ENCODE measurements at regions not wholly inside any gene's neighbourhood (a gene's known extent, or its start where the extent isn't known, plus 50 kb on each side); places are given as distances from the start of the nearest gene placed in this dataset.

DNA sequence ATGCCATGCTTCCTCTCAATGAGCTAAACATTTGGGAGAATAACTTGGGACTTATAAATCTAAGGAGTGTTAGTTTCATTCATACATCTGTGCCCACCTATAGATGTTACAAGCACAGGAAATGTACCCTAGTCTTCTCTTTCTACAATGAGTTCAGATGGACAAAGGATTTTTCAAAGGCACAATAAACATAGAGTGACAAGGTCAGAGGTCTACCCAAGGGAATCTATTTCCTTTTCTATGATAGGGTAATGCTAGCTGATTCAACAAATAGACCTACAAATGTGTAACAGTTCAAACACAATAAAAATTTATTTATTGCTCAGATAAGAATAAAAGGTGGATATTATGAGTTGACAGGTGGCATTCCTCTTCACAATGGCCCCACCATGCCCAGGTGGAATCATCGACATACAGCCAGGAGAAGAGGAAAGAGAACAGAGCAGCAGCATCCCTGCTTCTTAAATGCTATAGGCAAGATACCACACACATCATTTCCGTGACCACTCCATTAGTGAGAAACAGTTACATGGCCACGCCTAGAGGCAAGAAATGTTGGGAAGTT is 421.8 kb downstream of the HNRNPD start:
- no peak for ATAC-seq (ENCODE audit: low read depth)
- POLR2A ChIA-PET = no interaction called here

DNA sequence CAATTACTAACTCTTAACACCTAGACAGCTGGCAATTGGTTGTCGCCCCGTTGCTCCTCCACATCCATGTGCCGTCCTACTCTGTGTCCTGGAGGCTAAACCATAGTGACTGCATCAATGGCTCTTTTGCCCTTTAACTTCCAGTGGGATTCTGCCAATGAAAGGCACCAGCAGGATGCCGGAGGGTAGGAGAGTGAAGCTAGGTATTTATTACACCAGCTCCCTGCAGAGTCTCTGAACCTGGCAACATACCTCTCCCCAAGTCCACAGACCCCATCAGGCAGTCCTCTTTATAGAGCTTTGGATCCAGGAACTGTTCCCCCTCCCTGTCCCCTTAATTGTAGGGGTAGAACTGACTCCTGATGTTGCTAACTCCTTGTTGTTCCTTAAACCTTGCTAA is 426.8 kb downstream of the HNRNPD start:
- intact Hi-C loops (cut with micrococcal nuclease) = no loop called here
- TF ChIP-seq, protein P1, sequence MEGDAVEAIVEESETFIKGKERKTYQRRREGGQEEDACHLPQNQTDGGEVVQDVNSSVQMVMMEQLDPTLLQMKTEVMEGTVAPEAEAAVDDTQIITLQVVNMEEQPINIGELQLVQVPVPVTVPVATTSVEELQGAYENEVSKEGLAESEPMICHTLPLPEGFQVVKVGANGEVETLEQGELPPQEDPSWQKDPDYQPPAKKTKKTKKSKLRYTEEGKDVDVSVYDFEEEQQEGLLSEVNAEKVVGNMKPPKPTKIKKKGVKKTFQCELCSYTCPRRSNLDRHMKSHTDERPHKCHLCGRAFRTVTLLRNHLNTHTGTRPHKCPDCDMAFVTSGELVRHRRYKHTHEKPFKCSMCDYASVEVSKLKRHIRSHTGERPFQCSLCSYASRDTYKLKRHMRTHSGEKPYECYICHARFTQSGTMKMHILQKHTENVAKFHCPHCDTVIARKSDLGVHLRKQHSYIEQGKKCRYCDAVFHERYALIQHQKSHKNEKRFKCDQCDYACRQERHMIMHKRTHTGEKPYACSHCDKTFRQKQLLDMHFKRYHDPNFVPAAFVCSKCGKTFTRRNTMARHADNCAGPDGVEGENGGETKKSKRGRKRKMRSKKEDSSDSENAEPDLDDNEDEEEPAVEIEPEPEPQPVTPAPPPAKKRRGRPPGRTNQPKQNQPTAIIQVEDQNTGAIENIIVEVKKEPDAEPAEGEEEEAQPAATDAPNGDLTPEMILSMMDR (IDR thresholded peaks at IDR 0.05) = no peak
- H3K4me3 Mint-ChIP-seq = no peak overlapping the region
- H3K27ac Mint-ChIP-seq = no peak overlapping the region
- no peaks in the 10 kb centered on the region for H3K9me3 Mint-ChIP-seq
- ChIA-PET CTCF (no interaction called here), POLR2A (no interaction called here)
- peaks cover 9% of the 10 kb centered on the region for H3K27me3 Mint-ChIP-seq
- H3K4me1 Mint-ChIP-seq = no peaks in the 10 kb centered on the region
- DNase-seq (no peak), ATAC-seq (ENCODE audit: low read depth) (no peak)
- H3K36me3 Mint-ChIP-seq (ENCODE audit: low read depth) = no peaks in the 10 kb centered on the region

More for the DNA sequence above, 421.8 kb downstream of the HNRNPD start:
- no peaks in the 10 kb centered on the region for H3K9me3 Mint-ChIP-seq
- DNase-seq = no peak
- no peaks in the 10 kb centered on the region for H3K36me3 Mint-ChIP-seq (ENCODE audit: low read depth)
- no peaks in the 10 kb centered on the region for H3K4me1 Mint-ChIP-seq
- no peak overlapping the region for H3K4me3 Mint-ChIP-seq
- CTCF ChIA-PET = no interaction called here
- no peak overlapping the region for H3K27ac Mint-ChIP-seq
- TF ChIP-seq, protein P1 (IDR thresholded peaks at IDR 0.05) = no peak
- intact Hi-C loops (cut with micrococcal nuclease) = no loop called here
- peaks cover 11% of the 10 kb centered on the region for H3K27me3 Mint-ChIP-seq

DNA sequence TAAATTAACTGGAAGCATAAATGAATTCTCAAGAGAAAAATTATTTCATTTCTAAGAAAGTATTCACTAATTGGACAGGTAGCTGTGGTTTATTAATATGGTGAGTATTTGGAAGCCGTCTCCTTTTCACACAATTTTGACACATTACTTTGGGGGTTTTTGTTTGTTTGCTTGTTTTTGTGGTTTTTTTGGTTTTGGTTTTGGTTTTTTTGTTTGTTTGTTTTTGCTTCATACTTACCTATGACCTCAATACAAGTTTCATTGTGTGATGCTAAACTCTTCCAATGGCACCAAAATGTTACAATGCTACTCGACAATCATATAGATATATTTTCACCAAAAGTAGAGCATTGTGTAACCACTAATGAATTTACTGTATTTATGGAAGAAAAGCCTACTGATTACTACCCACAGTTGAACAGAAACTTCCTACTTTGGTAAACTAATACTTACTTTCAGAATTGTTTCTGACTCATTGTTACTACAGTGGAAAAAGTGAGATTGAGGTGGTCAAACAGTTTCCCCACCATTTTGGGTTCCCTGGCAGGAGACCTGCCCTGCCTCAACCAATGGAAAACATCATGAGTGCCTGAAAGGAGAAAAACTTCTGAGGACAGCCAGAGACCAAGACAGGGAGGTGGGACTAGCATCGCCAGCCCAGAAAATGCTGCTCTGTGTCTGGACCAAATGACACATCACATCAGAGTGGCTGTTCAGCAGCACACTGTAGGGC is 443.1 kb downstream of the HNRNPD start:
- TF ChIP-seq, protein P1 (IDR thresholded peaks at IDR 0.05) = no peak
- H3K27ac Mint-ChIP-seq = no peak overlapping the region
- ChIA-PET POLR2A (no interaction called here), CTCF (no interaction called here)
- no peak for ATAC-seq (ENCODE audit: low read depth)
- no peaks in the 10 kb centered on the region for H3K4me1 Mint-ChIP-seq
- no peak overlapping the region for H3K4me3 Mint-ChIP-seq
- intact Hi-C loops (cut with micrococcal nuclease) = no loop called here
- H3K27me3 Mint-ChIP-seq = peaks cover 10% of the 10 kb centered on the region
- H3K36me3 Mint-ChIP-seq (ENCODE audit: low read depth) = no peaks in the 10 kb centered on the region
- no peak for DNase-seq
- no peaks in the 10 kb centered on the region for H3K9me3 Mint-ChIP-seq

DNA sequence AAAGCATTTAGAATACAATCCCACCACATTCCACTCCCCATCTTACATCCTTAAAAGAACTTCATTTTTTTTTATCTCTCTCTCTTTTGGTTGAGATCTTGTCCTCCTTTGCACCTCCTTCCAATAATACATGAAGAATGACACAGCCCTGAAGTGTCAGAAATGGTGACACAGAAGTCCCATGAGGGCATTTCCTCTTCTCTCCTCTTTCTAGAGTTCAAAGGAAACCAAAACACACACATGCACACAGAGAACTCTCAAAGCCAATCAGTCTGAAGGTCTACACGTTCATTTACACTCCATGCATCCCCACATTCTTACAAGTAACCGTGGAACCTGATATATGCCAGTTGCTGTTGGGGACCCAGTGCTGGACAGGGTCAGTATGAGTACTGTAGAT is 450.7 kb downstream of the HNRNPD start:
- TF ChIP-seq, protein P1 (IDR thresholded peaks at IDR 0.05) = no peak
- DNase-seq = no peak
- intact Hi-C loops (cut with micrococcal nuclease) = no loop called here
- Mint-ChIP-seq H3K27me3 (peaks cover 21% of the 10 kb centered on the region), H3K9me3 (no peaks in the 10 kb centered on the region), H3K4me3 (no peak overlapping the region), H3K36me3 (ENCODE audit: low read depth) (no peaks in the 10 kb centered on the region), H3K27ac (no peak overlapping the region), H3K4me1 (no peaks in the 10 kb centered on the region)
- CTCF ChIA-PET = interaction anchor here (2.7 kb wide), 1 partner anchor 9 kb away, joined by 11 read pairs; no protein-coding TSS in a partner anchor
- POLR2A ChIA-PET = no interaction called here
- no peak for ATAC-seq (ENCODE audit: low read depth)

DNA sequence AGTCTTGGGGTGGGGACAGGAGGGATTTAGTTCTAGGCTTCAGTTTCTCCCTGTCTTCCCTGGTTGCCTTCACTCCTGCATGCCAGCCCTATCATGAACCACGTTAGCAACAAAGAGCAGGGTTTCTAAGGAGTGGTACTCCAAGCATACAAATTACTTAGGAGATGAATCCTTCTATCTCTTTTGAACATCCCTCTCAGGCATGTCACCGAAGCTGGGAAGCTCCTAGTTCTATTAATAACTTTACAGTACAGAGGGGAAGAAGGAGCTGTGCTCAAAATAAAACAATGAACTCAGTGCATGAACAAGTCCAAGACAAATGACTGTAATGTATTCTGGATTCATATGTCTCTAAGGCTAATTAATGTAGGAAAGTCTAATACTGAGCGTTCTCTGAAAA is 450.6 kb upstream of the RASGEF1B start:
- peaks cover 21% of the 10 kb centered on the region for H3K27me3 Mint-ChIP-seq

More for the DNA sequence above, 450.6 kb upstream of the RASGEF1B start:
- ChIA-PET POLR2A (interaction anchor here (0.6 kb wide), 1 partner anchor 445 kb away, joined by 5 read pairs; no protein-coding TSS in a partner anchor), CTCF (interaction anchor here (2.7 kb wide), 1 partner anchor 8 kb away, joined by 11 read pairs; no protein-coding TSS in a partner anchor)
- no peaks in the 10 kb centered on the region for H3K9me3 Mint-ChIP-seq
- no peak for ATAC-seq (ENCODE audit: low read depth)
- no peaks in the 10 kb centered on the region for H3K4me1 Mint-ChIP-seq
- no peaks in the 10 kb centered on the region for H3K36me3 Mint-ChIP-seq (ENCODE audit: low read depth)
- H3K4me3 Mint-ChIP-seq = no peak overlapping the region
- TF ChIP-seq, protein P1 (IDR thresholded peaks at IDR 0.05) = no peak
- intact Hi-C loops (cut with micrococcal nuclease) = no loop called here
- DNase-seq = no peak
- no peak overlapping the region for H3K27ac Mint-ChIP-seq
